Left lobe of liver (tissue), 2 donors: ENCODE measurements at regions not wholly inside any gene's neighbourhood (a gene's known extent, or its start where the extent isn't known, plus 50 kb on each side); places are given as distances from the start of the nearest gene placed in this dataset.

Experiments used
- ATAC-seq: fragments of 200-7000 bp; cut with Tn5 transposase; one replicate; pipeline ENCODE4 v1.9.1; 2020; ENCODE audit warnings: mild to moderate bottlenecking, moderate library complexity
- DNase-seq: peaks from one replicate; pipeline ENCODE4 v3.0.0-alpha.2; 2020; ENCODE audit warnings: low spot score
- donor health status: DM: no; HTN: no; CAD: no; lungs with moderate emphysema.
- donor health status: DM: no; HTN: yes; CAD: no.

DNA sequence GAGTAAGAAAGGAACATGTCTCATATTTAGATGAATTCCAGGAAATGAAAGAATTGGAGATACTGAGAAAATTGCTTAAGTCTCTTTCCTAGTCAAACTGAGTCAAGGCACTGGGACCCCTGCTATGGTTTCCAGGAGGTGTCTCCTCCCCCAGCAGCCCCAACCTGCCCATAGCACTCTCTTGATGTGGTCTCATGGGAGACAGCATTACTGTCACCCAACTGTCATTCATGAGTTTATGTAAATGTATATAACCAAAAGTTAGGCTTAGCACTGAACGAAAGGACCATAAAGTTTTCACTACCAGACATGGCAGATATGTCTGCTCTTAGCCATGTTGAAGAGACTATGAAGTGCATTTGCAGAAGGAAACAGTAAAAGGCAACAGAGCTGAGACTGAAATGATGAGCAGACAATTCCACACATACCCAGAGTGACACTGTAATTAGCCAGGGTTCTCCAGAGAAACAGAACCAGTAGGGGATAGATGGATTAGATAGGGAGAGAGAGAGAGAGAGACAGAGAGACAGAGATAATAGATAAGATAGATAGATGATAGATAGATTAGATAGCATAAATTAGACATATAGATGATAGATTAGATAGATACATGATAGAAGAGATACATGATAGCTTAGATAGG is 328.1 kb downstream of the BRD1 start:
- no peak for DNase-seq
- no peak for ATAC-seq

GRCh38 chr22:49497266-49497665 is 330.4 kb downstream of the BRD1 start:
- ATAC-seq (no peak), DNase-seq (no peak)

- DNase-seq (no peak), ATAC-seq (no peak)
These were observed 333.1 kb downstream of the BRD1 start for GRCh38 chr22:49494555-49494954.

DNA sequence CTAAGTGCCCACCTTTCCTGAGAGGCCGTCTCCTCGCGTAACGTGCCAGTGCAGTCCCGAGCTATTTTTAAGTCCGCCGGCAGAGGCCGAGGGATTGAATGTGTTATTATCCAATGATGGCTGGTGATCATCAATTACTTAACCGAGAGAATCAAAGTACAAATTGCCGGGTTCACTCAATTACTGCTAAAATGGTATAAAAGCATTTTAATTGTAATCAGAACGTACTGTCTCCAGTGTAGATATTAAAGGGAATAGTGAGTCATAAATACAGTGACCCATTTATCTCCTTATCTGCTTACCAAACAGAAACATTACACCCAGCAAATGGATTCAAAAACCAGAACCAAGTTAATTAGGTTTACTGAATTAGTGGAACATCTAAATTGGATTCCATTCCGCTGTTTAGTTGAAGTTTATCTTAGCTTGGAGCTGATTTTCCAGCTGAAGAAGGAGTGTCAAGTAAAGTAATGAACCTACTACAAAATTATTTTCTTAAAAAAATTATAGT is 334.9 kb downstream of the BRD1 start:
- DNase-seq, result no peak
- ATAC-seq, result no peak

DNA sequence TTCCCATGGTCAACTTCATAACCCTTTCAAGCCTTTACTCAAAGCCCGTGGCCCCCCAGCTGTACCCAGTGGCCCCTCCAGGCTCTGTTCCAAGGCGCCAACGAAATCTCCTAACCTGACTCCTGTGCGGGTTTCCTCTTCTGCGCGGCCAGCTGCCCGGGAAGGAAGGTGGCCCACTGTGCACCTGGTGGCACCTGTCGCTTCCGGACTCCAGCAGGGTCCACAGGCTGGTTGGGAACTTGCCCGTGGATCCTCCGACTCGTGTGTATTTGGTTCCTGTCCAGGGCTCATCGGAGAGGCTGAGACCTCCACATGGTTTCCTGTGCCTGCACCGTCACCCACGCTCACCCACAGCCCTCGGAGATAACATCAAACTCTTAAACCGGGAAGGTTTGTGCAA is 335.4 kb downstream of the BRD1 start:
- no peak for DNase-seq
- ATAC-seq, result no peak

DNA sequence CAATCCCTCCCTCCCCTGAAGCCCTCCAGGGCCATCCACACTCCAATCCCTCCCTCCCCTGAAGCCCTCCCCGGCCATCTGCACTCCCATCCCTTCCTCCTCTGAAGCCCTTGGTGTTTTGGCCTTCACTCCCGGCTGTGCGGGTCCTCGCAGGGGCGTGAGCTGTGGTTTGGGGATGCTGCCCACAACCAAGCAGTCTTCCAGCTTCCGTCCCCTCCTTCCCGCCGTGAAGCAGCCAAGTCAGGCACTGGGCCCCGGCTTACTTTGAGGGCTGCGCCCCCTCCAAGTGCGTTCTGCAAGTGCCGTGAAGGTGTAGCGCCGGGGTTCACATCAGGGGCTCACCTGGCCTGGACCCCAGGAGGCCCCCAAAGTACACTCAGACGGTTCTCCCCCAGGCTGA is 335.9 kb downstream of the BRD1 start:
- ATAC-seq, result no peak
- no peak for DNase-seq

- no peak for DNase-seq
- no peak for ATAC-seq
These were observed 336.4 kb downstream of the BRD1 start for GRCh38 chr22:49491221-49491635.

- DNase-seq (no peak), ATAC-seq (no peak)
These were observed 337.0 kb downstream of the BRD1 start for GRCh38 chr22:49490692-49491091.

DNA sequence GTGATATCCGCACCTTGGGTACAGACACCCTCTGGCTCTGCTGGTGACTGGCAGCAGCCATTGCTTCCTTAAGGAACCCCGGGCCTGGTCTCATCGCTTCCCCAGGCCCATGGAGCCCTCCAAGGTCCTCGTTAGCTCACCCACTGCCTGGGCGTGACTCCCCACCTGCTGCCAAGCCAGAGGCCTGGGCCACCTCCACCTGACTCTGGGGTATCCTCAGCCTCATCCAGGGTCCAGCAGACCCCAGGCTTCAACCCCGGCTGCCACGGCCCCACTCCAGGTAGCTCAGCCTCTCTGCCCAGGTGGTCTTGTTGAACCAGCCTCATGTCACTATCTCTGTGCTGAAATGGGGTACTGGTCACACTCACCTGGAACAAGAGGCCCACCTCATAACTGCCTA is 337.9 kb downstream of the BRD1 start:
- DNase-seq (no peak), ATAC-seq (no peak)

GRCh38 chr22:49488943-49489342 is 338.7 kb downstream of the BRD1 start:
- no peak for ATAC-seq
- DNase-seq, result no peak

DNA sequence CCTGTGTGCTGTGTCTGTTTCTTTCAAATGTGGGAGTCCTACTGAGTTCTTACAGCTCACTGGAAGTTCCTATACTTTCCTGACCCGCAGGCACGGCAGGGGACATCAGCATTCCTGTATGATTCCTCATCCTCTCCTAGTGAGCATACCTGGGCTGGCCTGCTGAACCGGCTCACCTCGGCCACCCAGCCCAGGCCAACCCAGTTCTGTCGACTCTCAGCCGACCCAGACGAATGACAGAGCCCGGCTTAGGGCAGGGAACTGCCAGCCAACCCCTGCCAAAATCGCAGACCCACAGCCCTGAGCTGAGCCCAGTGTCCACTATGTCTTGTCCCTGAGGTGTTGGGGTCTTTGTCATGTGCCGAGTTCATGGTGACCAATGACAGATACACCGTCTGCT is 339.7 kb downstream of the BRD1 start:
- DNase-seq, result no peak
- ATAC-seq, result no peak

- ATAC-seq (no peak), DNase-seq (no peak)
These were observed 341.4 kb downstream of the BRD1 start for GRCh38 chr22:49486225-49486624.

GRCh38 chr22:49483946-49484345 is 343.7 kb downstream of the BRD1 start:
- no peak for DNase-seq
- no peak for ATAC-seq

- no peak for ATAC-seq
- no peak for DNase-seq
These were observed 344.3 kb downstream of the BRD1 start for GRCh38 chr22:49483281-49483870.

GRCh38 chr22:49482811-49483210 is 344.9 kb downstream of the BRD1 start:
- ATAC-seq, result no peak
- no peak for DNase-seq

DNA sequence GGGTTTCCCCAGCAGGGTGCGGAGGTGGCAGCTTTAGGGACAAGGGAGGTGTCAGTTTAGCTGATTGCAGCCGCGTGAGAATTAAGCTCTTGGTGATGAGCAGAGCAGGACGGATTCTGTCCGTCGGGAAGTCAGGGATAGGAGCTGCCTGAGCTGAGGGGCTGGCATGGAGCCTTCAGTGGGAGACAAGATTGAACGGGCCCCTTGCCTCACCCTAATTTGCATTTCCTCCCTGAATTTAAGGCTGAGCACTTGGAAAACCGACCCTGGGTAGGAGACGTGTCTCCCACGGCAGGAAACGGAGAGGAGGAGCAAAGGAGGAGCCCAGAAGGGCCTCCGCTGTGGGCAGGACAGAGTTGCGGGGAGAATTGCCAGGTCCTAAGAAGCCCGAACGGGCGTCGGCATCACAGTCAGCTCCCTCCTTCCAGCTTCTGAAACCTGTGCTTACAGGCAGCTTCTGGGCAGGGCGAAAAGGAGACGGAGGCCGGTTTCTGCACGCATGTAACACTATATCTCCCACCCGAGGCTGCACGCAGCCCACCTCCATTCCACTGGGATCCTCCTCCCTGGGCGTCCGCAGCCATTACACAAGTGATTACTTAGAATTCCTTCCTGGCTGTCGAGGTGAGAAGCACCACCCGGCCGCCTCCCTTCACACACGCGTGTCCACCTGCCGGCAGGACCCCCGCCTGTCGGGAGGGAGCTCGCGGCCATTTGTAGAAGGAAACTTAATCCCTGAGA is 345.8 kb downstream of the BRD1 start:
- no peak for DNase-seq
- ATAC-seq, result peak; percentile 17

GRCh38 chr22:49480896-49481658 is 346.6 kb downstream of the BRD1 start:
- ATAC-seq (no peak), DNase-seq (no peak)

GRCh38 chr22:49480331-49480730 is 347.3 kb downstream of the BRD1 start:
- no peak for ATAC-seq
- no peak for DNase-seq

- DNase-seq (no peak), ATAC-seq (no peak)
These were observed 348.1 kb downstream of the BRD1 start for GRCh38 chr22:49479566-49479965.

DNA sequence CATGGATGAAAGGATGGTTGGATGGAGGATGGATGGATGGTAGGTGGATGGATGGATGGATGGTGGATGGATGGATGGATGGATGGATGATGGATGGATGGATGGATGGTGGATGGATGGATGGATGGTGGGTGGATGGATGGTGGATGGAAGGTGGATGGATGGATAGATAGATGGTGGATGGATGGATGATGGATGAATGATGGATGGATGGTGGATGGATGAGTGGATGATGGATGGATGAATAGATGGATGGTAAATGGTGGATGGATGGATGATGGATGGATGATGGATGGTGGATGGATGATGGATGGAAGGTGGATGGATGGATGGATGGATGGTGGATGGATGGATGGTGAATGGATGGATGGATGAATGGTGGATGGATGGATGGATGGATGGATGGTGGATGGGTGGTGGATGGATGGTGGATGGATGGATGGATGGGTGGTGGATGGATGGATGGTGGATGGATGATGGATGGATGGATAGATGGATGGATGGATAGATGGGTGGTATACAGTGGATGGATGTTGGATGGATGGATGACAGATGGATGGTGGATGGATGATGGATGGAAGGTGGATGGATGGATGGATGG is 350.8 kb downstream of the BRD1 start:
- ATAC-seq, result no peak
- DNase-seq, result no peak

GRCh38 chr22:49476176-49476575 is 351.5 kb downstream of the BRD1 start:
- no peak for ATAC-seq

More at GRCh38 chr22:49476176-49476575, 351.5 kb downstream of the BRD1 start:
- DNase-seq, result no peak
